Astrocyte of the spinal cord (primary cell): ENCODE measurements at regions not wholly inside any gene's neighbourhood (a gene's known extent, or its start where the extent isn't known, plus 50 kb on each side); places are given as distances from the start of the nearest gene placed in this dataset.

Experiments used
- DNase-seq: peaks from one replicate; pipeline ENCODE4 v3.0.0; 2011; ENCODE audit warnings: low read depth, low spot score
- H3K4me3 ChIP-seq: 2 replicates; pipeline ENCODE4 v1.5.1; 2011; ENCODE audit warnings: low read depth, mild to moderate bottlenecking, low read length, moderate library complexity
- in situ Hi-C: cut with HindIII; loops from 2 replicates; pipeline ENCODE4 v1.10.0; 2017; ENCODE audit warnings: low sequenced_read_pairs
- TF ChIP-seq, protein P1 (sequence below): IDR thresholded peaks from 2 replicates; pipeline ENCODE4 v1.5.1; 2012; ENCODE audit warnings: low read depth, mild to moderate bottlenecking, low read length, inconsistent platforms

DNA sequence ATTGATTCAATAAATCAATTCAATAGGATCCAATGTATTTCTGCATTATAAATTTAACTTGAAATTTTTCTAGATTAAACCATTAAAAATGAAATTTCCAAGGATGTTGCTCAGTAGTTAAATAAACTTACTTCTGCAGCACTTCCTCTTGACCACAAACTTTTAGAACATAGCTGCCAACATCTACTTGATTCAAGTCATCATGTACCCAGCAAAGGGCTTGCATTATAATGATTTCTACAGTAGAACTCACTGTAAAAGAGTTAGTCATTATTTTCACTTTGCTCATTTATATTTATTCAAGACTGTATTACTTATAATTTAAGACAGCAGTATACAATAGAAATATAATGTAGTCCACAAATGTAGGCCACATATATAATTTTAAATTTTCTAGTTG, 59.2 kb downstream of the PIK3C2A start:
- in situ Hi-C loops = no loop called here
- TF ChIP-seq, protein P1, sequence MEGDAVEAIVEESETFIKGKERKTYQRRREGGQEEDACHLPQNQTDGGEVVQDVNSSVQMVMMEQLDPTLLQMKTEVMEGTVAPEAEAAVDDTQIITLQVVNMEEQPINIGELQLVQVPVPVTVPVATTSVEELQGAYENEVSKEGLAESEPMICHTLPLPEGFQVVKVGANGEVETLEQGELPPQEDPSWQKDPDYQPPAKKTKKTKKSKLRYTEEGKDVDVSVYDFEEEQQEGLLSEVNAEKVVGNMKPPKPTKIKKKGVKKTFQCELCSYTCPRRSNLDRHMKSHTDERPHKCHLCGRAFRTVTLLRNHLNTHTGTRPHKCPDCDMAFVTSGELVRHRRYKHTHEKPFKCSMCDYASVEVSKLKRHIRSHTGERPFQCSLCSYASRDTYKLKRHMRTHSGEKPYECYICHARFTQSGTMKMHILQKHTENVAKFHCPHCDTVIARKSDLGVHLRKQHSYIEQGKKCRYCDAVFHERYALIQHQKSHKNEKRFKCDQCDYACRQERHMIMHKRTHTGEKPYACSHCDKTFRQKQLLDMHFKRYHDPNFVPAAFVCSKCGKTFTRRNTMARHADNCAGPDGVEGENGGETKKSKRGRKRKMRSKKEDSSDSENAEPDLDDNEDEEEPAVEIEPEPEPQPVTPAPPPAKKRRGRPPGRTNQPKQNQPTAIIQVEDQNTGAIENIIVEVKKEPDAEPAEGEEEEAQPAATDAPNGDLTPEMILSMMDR = no peak
- H3K4me3 ChIP-seq = no peak overlapping the region
- peak; percentile 24 for DNase-seq

DNA sequence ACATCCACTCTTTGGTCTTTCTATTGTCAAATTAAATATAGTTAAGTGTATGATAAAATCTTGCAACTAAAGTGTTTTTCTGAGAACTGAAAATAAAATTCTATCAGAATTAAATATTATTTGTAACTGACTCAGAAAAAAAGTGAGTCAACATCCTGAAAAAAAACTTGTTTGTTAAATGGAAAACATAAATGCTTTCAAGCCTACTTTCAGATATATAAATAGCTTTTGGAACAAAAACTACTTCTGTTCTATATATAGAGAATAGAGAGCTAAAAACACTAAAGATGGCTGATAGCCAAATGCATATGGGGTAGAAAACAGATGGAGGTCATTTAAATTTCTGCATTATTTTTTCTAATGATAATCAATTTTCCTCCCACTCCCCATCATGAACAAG, 61.8 kb downstream of the PIK3C2A start:
- no peak overlapping the region for H3K4me3 ChIP-seq
- no peak for DNase-seq
- in situ Hi-C loops = no loop called here
- TF ChIP-seq, protein P1 = no peak

DNA sequence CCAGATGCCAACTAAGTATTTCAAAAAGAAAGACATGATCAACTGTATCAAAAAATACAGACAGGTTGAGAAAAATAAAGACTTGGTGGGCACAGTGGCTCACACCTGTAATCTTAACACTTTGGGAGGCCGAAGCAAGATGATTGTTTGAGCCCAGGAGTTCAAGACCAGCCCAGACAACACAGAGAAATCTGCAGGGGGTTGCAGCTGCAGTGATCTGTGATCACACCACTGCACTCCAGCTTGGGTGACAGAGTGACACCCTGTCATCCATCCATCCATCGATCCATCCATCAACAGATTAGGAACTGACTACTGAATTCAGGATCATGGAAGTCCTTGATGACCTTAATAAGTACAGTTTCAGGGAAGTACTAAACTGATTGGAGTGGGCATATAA, 65.0 kb upstream of the RPS13 start:
- no peak overlapping the region for H3K4me3 ChIP-seq
- TF ChIP-seq, protein P1 = no peak
- DNase-seq = no peak
- in situ Hi-C loops = no loop called here

DNA sequence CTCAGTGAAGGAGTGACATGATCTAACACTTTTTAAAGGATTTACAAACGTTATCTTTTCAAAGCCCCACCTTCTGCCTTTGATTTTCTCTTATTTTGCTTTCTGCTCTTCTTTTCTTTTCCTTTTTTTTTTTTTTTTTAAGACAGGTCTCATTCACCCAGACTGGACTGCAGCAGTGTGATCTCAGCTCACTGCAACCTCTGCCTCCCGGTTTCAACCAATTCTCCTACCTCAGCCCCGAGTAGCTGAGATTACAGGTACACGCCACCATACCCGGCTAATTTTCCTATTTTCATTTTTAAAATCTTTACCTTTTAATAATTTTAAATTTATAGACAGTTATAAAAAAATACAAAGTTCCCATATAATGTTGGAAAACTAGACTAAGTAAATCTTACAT, 63.7 kb upstream of the RPS13 start:
- H3K4me3 ChIP-seq = no peak overlapping the region
- TF ChIP-seq, protein P1 = no peak
- in situ Hi-C loops = no loop called here
- no peak for DNase-seq

DNA sequence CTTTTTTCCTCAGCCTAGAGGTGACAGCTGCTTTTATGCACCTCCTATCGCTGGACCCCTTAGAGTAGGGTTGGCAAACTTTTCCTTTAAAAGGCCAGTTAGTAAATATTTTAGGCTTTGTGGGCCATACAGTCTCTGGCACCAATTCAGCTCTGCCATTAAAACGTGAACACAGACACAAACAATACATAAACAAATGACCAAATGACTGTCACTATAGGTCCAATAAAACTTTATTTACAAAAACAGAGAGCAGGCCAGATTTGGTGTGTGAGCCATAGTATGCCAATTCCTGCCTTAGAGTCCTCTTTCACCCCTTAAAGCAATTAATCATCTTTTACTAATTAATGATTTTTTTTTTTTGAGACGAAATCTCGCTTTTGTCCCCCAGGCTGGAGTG, 61.1 kb upstream of the RPS13 start:
- TF ChIP-seq, protein P1 = no peak
- in situ Hi-C loops = no loop called here
- no peak for DNase-seq
- no peak overlapping the region for H3K4me3 ChIP-seq

DNA sequence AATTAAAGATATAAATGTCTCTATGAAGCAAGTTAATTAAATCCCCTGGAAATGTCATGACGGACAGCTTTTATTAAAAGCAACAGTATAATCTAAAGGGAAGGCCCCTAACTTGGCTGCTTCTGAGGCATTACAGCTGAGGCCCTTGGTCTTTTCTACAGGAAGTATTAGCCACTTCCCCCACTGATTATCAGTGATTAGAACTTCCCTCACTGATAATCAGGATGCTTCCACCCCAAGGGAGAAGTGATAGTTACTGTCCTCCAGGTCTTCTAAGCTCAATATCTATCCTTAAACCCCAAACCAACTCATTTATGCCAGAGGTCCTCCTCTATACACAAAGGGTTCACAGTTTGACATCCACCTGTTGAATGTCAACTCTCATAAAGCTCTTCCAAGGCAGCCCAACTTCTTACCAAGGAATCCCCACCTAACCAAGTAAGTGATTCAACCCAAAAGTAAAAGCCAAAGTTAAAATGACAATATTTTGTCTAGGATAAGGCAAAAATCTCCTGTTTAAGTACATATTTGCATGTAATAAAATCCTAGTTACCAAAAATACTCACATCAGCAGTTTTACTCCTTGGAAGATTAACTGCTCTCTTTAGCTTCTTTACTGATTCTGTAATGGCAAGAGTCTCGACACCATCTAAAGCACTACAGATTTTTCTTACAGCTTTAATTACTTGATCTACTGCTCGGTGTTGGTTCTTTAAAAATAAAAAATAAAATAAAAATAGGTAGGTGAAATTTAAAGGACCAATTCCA, 58.6 kb upstream of the RPS13 start:
- no peak overlapping the region for H3K4me3 ChIP-seq
- TF ChIP-seq, protein P1 = no peak
- in situ Hi-C loops = no loop called here
- no peak for DNase-seq
